HS-27A (cell line): ENCODE measurements at regions not wholly inside any gene's neighbourhood (a gene's known extent, or its start where the extent isn't known, plus 50 kb on each side); places are given as distances from the start of the nearest gene placed in this dataset.
"Not testable (repeated sequence)": the region's sequence is repeated elsewhere in the genome, so short reads cannot be mapped to it uniquely, and the experiment has no call there.

Experiments used
- DNase-seq: peaks from one replicate; pipeline ENCODE4 v3.0.0-alpha.2; 2012; ENCODE audit warnings: low read depth, missing footprints

- DNase-seq = no peak
Observed at GRCh38 chr9:106233116-106233515, 538.8 kb downstream of the TMEM38B start.

GRCh38 chr9:106260908-106261307 is 566.6 kb downstream of the TMEM38B start:
- not testable (repeated sequence) for DNase-seq

- no peak for DNase-seq
Observed at GRCh38 chr9:106277966-106278365, 583.6 kb downstream of the TMEM38B start.

- no peak for DNase-seq
Observed at GRCh38 chr9:106283769-106284168, 579.2 kb upstream of the ZNF462 start.

- DNase-seq = no peak
Observed at GRCh38 chr9:106284296-106284695, 578.7 kb upstream of the ZNF462 start.

GRCh38 chr9:106286249-106286648 is 576.7 kb upstream of the ZNF462 start:
- DNase-seq = no peak

- DNase-seq = no peak
Observed at GRCh38 chr9:106287091-106287631, 575.8 kb upstream of the ZNF462 start.

- DNase-seq = no peak
Observed at GRCh38 chr9:106287731-106288130, 575.2 kb upstream of the ZNF462 start.

- DNase-seq = no peak
Observed at GRCh38 chr9:106288689-106289088, 574.3 kb upstream of the ZNF462 start.

GRCh38 chr9:106291786-106292185 is 571.2 kb upstream of the ZNF462 start:
- DNase-seq = no peak

- no peak for DNase-seq
Observed at GRCh38 chr9:106296426-106296825, 566.5 kb upstream of the ZNF462 start.

- no peak for DNase-seq
Observed at GRCh38 chr9:106298997-106299396, 564.0 kb upstream of the ZNF462 start.

GRCh38 chr9:106304401-106304920 is 558.5 kb upstream of the ZNF462 start:
- DNase-seq = no peak

GRCh38 chr9:106305428-106306133 is 557.4 kb upstream of the ZNF462 start:
- DNase-seq = no peak

- DNase-seq = no peak
Observed at GRCh38 chr9:106307670-106308069, 555.3 kb upstream of the ZNF462 start.

GRCh38 chr9:106309925-106310324 is 553.0 kb upstream of the ZNF462 start:
- DNase-seq = no peak

- DNase-seq = no peak
Observed at GRCh38 chr9:106310782-106311181, 552.2 kb upstream of the ZNF462 start.

GRCh38 chr9:106312906-106313305 is 550.1 kb upstream of the ZNF462 start:
- DNase-seq = no peak

GRCh38 chr9:106314476-106314875 is 548.5 kb upstream of the ZNF462 start:
- no peak for DNase-seq

GRCh38 chr9:106321394-106322180 is 541.4 kb upstream of the ZNF462 start:
- no peak for DNase-seq

- DNase-seq = no peak
Observed at GRCh38 chr9:106322706-106323245, 540.2 kb upstream of the ZNF462 start.

- no peak for DNase-seq
Observed at GRCh38 chr9:106324053-106324585, 538.8 kb upstream of the ZNF462 start.
